Amniotic epithelial cell (primary cell): ENCODE measurements at regions not wholly inside any gene's neighbourhood (a gene's known extent, or its start where the extent isn't known, plus 50 kb on each side); places are given as distances from the start of the nearest gene placed in this dataset.
A peak's percentile ranks its signal among the peaks of the same experiment; 100 is the strongest.
"Not testable (repeated sequence)": the region's sequence is repeated elsewhere in the genome, so short reads cannot be mapped to it uniquely, and the experiment has no call there.

Experiments
- DNase-seq: peaks from one replicate; pipeline ENCODE4 v3.0.0-alpha.2; 2010; ENCODE audit warnings: low read depth

DNA sequence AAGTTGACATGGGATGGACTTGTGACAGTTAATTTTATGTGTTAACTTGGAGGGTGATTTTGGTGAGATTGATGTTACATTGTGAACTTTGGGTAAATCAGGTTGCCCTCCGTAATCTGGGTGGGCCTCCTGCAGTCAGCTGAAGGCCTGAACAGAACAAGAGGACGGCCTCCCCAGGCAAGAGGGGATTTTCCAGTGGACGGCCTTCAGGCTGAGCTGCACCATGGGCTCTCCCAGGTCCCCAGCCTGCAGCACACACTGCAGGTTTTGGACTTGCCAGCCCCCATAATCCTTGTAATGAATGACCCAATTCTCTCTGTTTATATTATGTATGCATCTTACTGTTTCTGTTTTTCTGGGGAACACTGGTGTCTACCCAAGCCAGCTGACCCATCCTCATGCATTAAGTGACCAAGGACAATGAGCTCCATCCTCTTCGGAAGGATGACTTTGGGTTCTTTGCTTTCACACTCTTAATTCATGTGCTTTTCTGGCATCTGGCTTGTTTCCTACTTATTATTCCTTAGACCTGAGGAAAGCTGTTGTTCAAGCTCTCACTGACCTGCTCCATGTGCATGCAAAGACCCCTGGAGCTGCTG is 64.2 kb downstream of the DACT2 start:
- DNase-seq: no peak

DNA sequence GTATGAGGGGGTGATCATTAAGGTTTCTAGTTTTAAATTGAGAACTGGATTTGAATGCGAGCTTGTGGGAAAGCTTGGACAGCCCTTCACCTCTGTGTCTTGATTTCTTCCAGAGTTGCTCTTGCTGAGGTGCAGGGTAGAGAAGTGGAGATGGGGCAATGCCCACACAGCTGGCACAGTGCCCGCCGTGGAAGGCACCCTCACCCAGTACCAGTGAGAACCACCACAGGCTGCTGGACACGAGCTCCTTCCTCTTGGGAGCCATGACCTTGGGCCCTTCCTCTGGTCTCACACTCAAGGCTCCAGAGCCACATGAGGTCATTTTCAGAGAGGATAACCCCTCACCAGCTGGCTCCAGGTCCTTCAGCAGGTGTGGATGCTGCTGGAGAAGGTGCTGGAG is 67.3 kb downstream of the DACT2 start:
- no peak for DNase-seq

DNA sequence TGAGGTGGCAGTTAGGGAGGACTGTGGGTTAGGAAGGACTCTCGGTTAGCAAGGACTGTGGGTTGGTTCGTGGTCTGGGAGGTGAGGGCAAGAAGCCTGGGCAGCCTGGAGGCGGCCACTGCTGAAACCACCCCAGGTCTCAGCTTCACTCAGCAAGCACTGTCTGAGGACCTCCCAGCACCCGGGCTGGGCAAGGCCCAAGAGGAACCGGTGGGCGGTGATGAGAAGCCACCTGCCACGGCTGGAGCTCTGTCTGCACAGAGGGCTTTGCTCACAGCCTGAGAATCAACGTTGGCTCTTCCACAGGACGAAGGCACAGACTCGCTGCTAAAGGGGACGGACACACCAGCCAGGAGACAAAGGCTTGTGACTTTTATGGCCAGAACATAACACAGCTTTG is 69.3 kb downstream of the DACT2 start:
- DNase-seq: no peak

DNA sequence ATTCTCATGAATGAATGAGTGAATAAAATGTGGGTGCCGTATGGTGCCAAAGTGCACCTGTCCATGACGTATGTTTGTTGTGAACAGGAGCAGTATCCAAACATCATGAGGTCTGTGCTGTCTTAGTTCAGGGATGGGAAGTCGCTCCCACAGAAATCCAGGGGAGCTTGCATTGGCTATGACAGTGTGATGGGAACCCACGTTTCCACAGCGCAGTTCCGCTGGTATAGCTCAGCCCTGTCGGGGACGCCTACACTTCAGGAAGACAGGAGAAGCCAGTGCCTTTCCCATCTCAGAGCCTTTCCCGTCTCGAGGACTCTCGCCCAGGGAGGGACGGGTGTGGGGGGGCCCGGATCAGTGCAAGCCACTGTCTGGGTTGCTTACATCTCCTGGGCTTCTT is 69.8 kb downstream of the DACT2 start:
- DNase-seq: no peak

DNA sequence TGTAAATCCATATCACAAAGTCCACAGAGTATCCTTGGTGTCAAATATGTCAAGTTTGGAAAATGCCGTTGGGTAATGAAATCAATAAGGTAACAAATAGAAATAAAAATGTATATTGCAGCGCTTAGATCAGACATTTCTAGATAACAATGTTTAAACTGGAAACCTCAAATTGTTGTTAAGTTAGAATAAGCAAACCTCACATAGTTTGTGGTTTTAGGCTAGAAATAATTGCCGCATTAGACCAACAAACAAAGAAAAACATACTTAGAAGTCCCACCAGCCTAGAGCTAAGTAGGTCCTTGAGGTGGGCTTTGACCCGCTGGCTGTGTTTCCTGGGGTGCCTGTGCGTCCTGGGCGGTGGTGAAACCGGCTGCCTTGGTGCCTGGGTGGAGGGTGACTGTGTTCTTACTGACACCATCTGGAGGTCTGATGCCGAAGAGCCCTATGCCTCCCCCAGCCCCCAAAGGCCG is 71.4 kb downstream of the DACT2 start:
- DNase-seq: no peak

DNA sequence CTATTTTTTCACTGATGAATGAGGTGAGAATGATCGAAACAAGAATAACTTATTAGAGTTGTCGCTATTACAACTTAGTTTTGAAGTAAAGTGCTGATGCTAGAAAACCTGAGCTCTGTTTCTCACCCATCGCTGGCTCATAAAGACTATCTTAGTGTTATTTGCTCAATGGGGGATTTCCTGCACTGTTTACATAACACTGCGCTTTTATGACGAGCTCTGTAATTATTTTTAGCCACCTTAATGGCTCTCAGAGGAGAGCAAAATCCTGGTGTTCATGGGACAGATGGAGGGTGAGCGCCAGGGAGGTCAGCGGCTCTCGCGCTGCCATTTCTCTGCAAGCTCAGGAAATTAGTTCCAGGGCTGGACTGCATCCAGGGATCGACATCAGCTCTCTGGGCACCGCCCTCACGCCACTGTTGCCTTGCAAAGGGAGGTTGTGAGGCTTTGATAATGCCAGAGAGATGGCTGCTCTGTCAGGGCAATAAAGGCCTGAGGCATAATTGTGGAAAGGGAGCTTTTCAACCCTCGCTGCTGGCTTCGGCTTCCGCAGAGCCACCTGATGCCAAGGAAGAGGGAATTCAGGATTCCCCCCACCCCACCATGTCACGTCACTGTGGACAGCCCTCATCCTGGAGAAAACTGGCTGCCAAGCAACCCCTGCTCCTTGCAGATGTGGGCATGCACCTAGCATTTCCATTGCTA is 72.0 kb downstream of the DACT2 start:
- DNase-seq: no peak

DNA sequence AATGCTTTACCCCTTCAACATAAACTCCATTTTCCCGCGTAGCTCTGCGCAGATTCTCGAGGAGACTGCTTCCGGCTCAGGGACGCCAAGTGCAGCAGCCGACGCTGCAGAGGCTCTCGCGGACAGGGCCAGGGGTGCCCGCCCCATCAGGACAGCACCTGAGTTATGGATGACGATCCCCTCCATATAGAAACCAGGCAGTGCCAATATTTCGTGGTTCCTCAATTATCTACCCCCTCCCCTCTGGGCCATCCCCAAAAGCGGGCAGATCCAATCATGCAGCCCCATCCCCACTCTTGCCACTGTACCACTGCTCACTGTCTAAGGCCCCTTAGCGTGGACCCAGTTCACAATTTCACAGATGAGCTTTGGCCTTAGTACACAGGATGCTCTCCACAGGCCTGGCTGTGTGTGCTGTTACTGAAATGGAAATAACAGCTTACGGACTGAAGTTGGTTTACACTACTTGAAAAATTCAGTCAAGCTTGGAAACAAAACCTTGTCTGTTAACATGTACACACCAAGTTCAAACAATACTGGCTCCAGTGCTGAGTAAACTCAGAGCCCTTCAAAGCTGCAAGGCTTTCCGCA is 74.5 kb downstream of the DACT2 start:
- DNase-seq: no peak

DNA sequence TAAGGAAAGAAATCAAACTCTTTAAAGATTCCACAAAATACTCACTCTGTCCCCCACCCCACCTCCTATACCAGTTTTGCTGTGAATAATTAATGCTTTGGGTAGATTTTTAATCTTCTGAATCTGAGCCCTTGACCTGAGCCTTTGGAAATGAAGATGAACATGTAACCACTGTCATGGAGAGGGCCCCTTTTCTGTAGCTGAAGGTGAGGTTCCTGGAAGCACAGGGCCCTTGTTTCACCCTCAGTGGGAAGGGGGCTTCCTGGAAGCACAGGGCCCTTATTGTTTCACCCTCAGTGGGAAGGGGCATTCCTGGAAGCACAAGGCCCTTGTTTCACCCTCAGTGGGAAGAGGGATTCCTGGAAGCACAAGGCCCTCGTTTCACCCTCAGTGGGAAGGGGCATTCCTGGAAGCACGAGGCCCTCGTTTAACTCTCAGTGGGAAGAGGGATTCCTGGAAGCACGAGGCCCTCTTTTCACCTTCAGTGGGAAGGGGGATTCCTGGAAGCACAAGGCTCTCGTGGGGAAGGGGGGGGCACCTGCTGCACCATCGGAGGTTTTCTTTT is 75.7 kb downstream of the DACT2 start:
- no peak for DNase-seq

DNA sequence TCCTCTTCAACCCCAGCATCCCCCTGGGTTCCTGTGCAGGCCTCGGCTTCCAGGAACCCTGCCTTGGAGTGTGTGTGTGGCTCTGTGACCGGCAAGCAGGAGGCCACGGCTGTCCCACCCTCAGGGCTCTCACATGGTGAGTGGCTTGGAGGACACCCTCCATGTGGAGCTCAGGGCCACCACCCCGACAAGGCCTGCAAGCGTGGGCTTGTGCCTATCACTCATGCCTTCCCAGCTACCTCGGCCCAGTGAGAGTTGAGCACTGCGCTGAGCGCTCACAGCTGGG is 76.7 kb downstream of the DACT2 start:
- DNase-seq: no peak

DNA sequence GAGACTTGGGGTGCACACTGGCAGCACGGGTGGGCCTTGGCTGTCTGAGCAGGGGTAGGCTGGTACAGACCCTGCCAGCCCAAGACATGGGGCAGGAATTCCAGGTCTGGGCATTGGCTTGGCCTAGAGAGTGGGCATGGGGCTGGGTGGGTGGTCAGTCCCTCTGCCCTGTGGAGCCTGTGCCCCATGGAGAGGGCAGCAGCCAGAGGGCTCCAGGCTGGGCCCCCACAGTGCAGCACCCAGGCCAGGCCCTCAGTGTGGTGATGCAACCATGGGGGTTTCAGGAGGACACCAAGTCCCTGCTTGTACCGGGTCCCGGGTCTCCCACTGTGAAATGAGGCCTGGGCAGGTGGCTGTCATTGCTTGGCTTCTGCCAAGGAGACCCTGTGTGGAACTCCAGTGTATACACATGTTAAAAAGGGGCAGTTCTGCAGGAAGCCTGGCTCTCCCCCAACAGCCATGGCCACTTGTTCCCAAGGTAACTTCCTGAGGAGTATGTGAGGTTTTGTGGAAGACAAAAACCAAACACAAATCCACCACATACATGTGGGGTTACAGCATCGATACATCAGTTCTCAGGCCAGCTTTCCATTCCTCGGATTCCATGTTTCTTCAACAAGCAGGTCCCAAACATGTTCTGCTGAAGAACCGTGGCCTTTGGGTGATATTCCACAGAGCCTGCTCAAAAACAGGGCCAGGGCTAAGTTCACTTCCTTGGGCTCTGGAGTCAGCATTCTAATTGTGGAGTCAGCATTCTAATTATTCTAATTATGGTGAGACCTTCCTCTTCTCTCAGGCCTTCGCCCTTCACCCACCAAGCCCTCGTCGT is 77.3 kb downstream of the DACT2 start:
- DNase-seq: no peak

DNA sequence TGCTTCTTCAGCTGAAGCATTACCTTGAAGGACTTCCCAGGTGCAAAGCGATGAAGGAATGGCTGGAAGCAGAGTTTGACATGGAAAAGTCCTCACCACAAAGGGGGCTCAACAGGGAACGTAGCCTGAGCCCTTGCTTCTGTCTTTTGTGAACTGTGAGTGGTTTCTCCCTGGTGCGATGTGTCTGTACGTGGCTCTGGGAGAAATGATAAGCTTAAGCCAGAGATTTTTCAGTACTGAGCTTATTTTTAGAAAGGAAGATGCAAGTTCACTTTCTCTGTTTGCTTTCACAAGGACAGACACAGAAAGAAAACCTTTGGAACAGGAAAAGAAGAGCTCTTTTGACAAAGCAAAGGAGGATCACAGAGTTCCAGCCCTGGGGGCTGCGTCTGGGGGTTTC is 79.4 kb downstream of the DACT2 start:
- no peak for DNase-seq

DNA sequence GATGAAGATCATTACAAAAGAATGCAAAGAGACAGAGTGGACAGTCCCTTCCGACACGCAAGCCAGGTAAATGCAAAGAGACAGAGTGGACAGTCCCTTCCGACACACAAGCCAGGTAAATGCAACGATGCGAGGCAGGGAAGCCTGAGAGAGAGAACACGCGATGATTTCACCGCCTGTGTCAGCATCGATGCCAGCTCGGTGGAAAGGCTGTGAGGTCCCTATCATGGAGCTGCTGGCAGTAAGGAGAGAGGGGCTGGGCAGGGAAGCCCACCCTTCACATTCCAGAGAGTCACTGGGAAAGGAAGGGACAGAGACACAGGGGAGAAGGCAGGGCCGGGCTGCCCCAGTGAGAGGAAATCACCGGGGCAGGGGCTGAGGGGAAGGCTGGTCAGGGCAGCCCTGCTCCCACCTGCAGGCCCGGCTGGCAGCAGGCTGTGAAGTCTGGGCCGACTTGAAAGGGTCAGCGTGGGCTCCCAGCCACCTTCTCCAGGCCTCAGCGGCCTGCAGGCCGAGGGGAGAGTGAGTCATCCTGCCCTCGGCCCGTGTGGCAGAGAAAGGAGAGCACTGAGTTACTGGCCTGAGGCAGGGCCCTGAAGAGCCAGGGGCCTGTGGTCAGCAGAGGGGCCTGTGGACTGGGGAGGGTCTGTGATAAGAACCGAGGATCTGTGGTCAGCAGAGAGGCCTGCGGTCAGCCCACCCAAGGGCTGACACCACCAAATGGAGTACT is 80.4 kb downstream of the DACT2 start:
- DNase-seq: peak; percentile 19

DNA sequence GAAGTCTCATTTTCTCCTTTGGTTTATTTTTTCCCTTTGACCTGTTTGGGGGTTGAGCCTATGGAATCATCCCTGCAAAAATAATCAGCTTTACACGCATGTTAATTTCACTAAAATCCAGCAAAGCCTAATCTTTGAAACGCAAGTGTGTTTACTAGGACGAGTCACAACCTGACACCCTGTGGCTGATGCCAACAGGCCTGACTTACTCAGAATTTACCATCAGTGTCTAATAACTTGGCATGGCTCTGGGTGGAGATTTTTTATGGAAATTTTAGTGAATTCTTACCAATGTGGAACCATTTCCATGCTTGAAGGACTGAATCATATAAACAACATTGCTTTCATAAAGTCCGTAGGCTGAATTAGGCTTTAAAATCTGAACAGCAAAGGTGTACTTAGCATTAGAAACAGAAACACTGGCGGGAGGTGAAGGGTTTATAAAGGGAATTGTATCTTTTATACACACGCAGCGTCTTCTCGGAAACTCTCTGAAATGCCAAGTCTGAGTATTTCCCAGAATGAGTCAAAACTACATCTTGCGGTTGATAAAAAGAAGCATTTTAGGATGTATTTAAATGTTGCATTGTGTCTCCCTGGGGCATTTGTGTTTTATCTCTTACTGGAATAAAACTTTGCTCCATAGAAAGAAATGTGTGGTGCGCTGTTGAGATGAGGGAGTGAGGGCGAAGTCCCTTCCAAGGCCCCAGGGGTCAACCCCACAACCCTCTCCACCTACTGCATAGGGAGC is 81.2 kb downstream of the DACT2 start:
- no peak for DNase-seq

DNA sequence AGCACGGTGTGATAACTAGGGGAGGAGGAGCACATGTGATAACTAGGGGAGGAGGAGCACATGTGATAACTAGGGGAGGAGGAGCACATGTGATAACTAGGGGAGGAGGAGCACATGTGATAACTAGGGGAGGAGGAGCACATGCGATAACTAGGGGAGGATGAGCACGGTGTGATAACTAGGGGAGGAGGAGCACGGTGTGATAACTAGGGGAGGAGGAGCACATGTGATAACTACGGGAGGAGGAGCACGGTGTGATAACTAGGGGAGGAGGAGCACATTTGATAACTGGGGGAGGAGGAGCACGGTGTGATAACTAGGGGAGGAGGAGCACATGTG is 85.7 kb downstream of the DACT2 start:
- not testable (repeated sequence) for DNase-seq

DNA sequence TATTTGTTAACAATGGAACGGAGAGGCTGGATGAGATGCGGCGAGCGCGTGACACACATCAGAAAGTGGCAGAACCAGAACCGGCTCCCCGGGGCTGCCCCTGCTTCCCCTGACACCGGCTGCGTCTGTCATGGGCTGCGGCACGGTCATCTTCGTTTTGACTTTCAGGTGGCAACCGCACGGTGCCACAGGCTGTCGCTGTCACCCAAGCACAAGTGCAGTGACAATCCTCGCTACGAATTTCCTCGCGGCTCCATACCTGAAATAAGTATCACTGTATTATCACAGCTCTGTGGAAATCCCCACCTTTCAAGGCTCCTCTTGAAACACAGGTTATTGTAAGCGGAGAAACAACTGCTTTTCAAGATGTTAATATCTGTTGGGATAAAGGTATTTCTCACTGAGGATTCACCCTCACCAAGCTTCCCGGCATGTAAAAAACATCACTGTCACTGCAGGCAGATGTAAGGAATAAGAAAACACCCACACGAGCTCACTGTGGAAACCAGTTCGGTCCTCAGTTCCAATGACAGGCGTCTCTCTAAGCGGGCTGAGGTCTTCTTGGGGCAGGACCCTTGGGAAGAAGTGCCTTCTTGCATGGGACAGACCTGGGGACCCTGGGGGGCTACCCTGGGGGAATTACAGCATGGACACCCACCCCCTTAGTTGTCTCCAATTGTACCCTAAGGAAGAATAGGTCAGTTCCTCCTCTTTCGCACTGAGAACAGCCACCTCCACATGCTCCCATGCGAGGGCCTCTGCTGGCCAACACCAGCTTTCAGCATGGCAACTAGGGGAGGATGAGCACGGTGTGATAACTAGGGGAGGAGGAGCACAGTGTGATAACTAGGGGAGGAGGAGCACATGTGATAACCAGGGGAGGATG is 86.3 kb downstream of the DACT2 start:
- DNase-seq: no peak

DNA sequence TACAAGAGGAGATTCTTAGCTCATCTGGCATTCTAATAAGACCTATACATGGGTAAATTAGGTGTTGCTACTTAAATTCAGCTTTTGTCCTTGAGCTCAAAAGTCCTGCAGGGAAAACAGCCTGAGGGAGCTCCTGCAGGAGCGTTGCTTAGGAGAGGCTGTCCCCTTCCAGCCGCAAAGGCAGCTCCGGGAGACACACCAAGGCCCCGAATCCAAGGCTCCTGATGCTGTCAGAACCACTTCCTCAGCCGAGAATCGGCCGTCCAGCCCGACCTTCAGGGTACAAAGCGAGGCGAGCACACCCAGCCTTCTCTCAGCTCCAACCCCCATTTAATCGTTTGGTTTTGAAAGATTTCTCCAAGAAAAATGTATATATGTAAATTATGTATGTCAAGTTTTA is 87.0 kb downstream of the DACT2 start:
- DNase-seq: no peak

DNA sequence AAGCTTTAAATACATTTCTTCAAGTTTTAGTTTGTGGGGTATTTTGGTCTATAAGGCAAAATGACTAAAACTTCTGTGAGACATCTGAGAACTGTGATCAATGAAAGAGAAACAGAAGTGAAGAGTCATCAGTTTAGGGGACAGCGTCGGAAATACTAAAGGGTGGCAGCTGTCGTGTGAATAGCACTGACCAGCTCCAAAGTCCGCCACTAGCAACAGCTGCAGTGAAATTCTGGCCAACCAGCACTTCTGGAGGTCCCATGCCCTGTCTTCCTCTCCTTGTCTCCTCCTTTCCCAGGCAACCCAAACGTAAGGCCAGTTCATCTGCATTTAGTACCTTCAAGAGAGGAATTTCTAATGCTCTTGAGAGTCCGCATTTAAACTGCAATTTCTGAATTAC is 87.5 kb downstream of the DACT2 start:
- DNase-seq: no peak

DNA sequence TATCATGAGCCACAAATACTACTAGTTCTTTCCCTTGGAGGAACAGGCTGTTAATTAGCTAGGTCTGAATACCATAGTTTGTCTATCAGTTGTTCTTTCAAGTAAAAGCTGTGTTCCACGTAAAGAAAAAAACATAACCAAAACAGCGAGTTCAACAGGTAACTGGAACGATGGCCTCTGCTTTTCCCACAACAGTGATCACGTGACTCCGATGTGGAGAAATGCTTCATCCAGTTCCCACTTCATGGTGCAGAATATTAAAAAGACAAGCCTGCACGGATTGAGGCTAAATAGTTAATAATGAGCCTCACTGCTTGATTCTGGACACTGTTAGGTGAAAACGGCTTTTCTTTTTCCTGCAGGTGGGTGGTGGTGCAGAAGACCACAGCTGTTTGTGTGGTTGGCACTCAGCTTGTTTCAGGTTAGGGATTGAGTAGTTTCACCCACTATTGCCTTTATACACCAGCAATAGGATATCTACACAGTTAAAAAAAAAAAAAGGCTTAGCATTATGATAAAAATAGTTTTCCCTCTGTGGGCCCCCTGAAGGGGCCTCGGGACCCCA is 88.1 kb downstream of the DACT2 start:
- DNase-seq: no peak

DNA sequence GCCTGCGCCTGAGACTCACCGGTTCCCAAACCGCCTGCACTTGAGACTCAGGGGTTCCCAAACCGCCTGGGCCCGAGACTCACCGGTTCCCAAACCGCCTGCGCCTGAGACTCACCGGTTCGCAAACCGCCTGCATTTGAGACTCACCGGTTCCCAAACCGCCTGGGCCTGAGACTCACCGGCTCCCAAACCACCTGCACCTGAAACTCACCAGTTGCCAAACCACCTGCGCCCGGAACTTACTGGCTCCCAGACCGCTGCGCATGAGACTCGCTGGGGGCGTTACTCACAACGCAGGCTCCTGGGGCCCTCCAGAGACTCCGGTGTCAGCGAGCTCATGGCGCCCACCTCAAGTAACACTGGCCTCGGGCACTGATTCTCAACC is 90.2 kb downstream of the DACT2 start:
- no peak for DNase-seq
